ENCODE measurements at regions not wholly inside any gene's neighbourhood (a gene's known extent, or its start where the extent isn't known, plus 50 kb on each side); places are given as distances from the start of the nearest gene placed in this dataset.

DNA sequence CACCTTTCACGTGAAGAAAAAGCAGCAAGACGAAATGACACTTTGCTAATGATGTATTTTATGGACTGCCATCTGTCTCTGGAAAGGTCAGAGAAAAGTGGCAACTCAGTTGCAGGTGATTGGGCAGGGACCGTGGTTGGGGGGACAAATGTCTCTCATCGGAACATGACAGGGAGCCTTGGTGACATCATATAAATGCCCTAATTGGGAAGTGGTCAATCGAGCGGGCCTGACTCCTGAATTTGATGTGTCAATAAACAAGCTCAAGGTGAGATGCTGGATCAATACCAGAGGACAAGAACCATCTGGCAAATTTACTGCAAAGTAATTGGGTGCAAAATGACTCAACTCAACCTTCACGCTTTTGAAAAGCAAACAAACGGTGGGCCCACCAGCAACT, 151.9 kb upstream of the SKOR2 start:
- TF ChIP-seq, protein P1, sequence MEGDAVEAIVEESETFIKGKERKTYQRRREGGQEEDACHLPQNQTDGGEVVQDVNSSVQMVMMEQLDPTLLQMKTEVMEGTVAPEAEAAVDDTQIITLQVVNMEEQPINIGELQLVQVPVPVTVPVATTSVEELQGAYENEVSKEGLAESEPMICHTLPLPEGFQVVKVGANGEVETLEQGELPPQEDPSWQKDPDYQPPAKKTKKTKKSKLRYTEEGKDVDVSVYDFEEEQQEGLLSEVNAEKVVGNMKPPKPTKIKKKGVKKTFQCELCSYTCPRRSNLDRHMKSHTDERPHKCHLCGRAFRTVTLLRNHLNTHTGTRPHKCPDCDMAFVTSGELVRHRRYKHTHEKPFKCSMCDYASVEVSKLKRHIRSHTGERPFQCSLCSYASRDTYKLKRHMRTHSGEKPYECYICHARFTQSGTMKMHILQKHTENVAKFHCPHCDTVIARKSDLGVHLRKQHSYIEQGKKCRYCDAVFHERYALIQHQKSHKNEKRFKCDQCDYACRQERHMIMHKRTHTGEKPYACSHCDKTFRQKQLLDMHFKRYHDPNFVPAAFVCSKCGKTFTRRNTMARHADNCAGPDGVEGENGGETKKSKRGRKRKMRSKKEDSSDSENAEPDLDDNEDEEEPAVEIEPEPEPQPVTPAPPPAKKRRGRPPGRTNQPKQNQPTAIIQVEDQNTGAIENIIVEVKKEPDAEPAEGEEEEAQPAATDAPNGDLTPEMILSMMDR (IDR thresholded peaks at IDR 0.05; ENCODE audit: unreplicated experiment) = no peak
- no TSS peak for BruUV-seq (replicated peaks)
- intact Hi-C loops (cut with micrococcal nuclease; ENCODE audit: unreplicated experiment) = no loop called here
- H3K27ac Mint-ChIP-seq (ENCODE audit: unreplicated experiment) = no peak overlapping the region
- H3K27me3 Mint-ChIP-seq (ENCODE audit: unreplicated experiment) = peaks cover 62% of the 10 kb centered on the region
- CTCF ChIA-PET = no interaction called here
- no peaks in the 10 kb centered on the region for H3K4me1 Mint-ChIP-seq (ENCODE audit: low read depth, unreplicated experiment)
- no peak overlapping the region for H3K4me3 Mint-ChIP-seq (ENCODE audit: low read depth, unreplicated experiment)
- no peak for DNase-seq
- no peaks in the 10 kb centered on the region for H3K36me3 Mint-ChIP-seq (ENCODE audit: insufficient read depth, unreplicated experiment)
- H3K9me3 Mint-ChIP-seq (ENCODE audit: low read depth, unreplicated experiment) = no peaks in the 10 kb centered on the region

DNA sequence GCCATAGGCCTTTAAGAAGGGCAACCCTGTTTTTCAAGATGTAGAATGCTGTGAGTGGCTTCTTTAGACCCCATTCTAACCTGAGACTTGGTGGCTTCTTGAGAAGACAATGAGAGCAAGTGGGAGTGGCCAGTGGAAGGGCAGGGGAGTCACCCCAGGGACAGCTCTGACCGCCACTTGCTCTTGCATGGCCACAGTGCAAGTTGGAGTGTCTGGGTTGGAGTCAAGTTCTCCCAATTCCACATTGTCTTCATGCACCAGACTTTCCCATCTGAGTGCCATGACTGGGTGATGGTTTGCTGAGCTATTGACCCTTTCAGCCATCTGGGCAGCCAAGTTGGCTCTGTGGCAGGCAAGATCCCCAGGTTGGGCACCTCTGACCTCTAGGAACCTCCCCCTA, 148.0 kb upstream of the SKOR2 start:
- Mint-ChIP-seq H3K9me3 (ENCODE audit: low read depth, unreplicated experiment) (no peaks in the 10 kb centered on the region), H3K27me3 (ENCODE audit: unreplicated experiment) (peaks cover 45% of the 10 kb centered on the region), H3K36me3 (ENCODE audit: insufficient read depth, unreplicated experiment) (no peaks in the 10 kb centered on the region), H3K4me1 (ENCODE audit: low read depth, unreplicated experiment) (no peaks in the 10 kb centered on the region), H3K27ac (ENCODE audit: unreplicated experiment) (no peak overlapping the region), H3K4me3 (ENCODE audit: low read depth, unreplicated experiment) (no peak overlapping the region)
- TF ChIP-seq, protein P1 (IDR thresholded peaks at IDR 0.05; ENCODE audit: unreplicated experiment) = no peak
- no peak for DNase-seq
- no TSS peak for BruUV-seq (replicated peaks)
- CTCF ChIA-PET = no interaction called here
- intact Hi-C loops (cut with micrococcal nuclease; ENCODE audit: unreplicated experiment) = no loop called here

DNA sequence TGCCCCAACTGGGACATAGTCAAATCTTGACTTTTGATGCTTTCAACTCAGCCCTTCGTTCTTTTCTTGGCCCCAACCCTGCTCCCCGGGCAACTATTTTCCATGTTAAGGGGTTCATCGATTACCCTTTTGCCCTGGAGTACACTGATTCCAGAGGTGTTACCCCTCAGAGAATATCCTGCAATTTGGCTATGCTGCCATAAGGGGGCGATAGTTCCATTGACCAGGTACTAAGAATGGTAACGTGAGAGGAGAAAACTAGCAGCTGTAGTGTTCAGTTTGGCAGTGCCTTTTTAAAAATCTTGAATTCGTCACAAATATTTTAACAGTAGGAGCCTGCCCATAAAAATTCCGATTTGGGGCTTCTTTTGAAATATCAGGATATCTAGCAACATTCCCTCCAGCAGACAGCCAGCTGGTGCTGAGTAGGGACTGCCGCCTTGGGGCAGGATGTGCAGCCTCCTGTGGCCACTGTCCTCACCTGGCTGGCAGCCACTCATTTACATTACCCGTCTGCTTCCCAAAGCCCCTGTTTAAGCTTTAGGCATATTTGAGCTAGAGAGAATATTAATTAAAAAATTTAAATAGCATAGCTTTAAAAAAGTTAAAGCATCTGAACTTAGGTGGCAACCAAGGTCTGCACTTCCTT, 146.3 kb upstream of the SKOR2 start:
- TF ChIP-seq, protein P1 (IDR thresholded peaks at IDR 0.05; ENCODE audit: unreplicated experiment) = no peak
- H3K9me3 Mint-ChIP-seq (ENCODE audit: low read depth, unreplicated experiment) = no peaks in the 10 kb centered on the region
- H3K27me3 Mint-ChIP-seq (ENCODE audit: unreplicated experiment) = peaks cover 38% of the 10 kb centered on the region
- intact Hi-C loops (cut with micrococcal nuclease; ENCODE audit: unreplicated experiment) = no loop called here
- H3K36me3 Mint-ChIP-seq (ENCODE audit: insufficient read depth, unreplicated experiment) = no peaks in the 10 kb centered on the region
- no TSS peak for BruUV-seq (replicated peaks)
- H3K27ac Mint-ChIP-seq (ENCODE audit: unreplicated experiment) = no peak overlapping the region
- no peak for DNase-seq
- H3K4me3 Mint-ChIP-seq (ENCODE audit: low read depth, unreplicated experiment) = no peak overlapping the region
- CTCF ChIA-PET = no interaction called here
- H3K4me1 Mint-ChIP-seq (ENCODE audit: low read depth, unreplicated experiment) = no peaks in the 10 kb centered on the region

DNA sequence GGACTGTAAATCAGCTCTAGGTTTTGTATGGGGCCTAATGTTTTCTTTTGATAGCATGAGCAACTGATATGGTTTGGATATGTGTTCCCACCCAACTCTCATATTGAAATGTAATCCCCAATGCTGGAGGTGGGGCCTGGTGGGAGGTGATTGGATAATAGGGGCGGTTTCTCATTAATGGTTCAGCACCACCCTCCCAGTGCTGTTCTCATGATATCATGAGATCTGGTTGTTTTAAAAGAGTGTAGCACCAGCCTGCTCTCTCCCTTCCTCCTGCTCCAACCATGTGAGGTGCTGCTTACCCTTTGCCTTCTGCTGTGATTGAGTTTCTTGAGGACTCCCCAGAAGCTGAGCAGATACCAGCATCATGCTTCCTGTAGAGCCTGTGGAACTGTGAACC, 140.2 kb upstream of the SKOR2 start:
- intact Hi-C loops (cut with micrococcal nuclease; ENCODE audit: unreplicated experiment) = no loop called here
- Mint-ChIP-seq H3K4me1 (ENCODE audit: low read depth, unreplicated experiment) (no peaks in the 10 kb centered on the region), H3K27ac (ENCODE audit: unreplicated experiment) (no peak overlapping the region), H3K36me3 (ENCODE audit: insufficient read depth, unreplicated experiment) (no peaks in the 10 kb centered on the region), H3K9me3 (ENCODE audit: low read depth, unreplicated experiment) (no peaks in the 10 kb centered on the region), H3K27me3 (ENCODE audit: unreplicated experiment) (peaks cover 61% of the 10 kb centered on the region), H3K4me3 (ENCODE audit: low read depth, unreplicated experiment) (no peak overlapping the region)
- TF ChIP-seq, protein P1 (IDR thresholded peaks at IDR 0.05; ENCODE audit: unreplicated experiment) = no peak
- CTCF ChIA-PET = interaction anchor here (0.6 kb wide), 1 partner anchor 257 kb away, joined by 8 read pairs; no protein-coding TSS in a partner anchor
- no TSS peak for BruUV-seq (replicated peaks)
- DNase-seq = no peak

All from Calu3 (cell line).